Stomach (tissue), 4 donors: ENCODE measurements at regions not wholly inside any gene's neighbourhood (a gene's known extent, or its start where the extent isn't known, plus 50 kb on each side); places are given as distances from the start of the nearest gene placed in this dataset.

Experiments used
- EP300 ChIP-seq: sonication (generic); formaldehyde crosslinking; IDR thresholded peaks from one replicate; pipeline ENCODE4 v1.6.1; 2017; ENCODE audit warnings: antibody characterized with exemption
- POLR2A ChIP-seq, 4 donors: fragments of 450-650 bp; IDR thresholded peaks; one replicate each; pipeline ENCODE4 v1.6.1; 2016; ENCODE audit warnings: antibody characterized with exemption in 4 of 4, control low read depth in 2 of 4, mild to moderate bottlenecking in 1 of 4, moderate library complexity in 1 of 4
- TF ChIP-seq, protein P1 (sequence below), 7 experiments: fragments of 450-650 bp in 4 of 7; fragments of 200-600 bp in 3 of 7; sonication (generic) in 3 of 7; IDR thresholded peaks; one replicate each; pipeline ENCODE4 v1.5.1; 2016 to 2019; ENCODE audit warnings: antibody characterized with exemption in 7 of 7, control low read depth in 2 of 7, mild to moderate bottlenecking in 1 of 7

DNA sequence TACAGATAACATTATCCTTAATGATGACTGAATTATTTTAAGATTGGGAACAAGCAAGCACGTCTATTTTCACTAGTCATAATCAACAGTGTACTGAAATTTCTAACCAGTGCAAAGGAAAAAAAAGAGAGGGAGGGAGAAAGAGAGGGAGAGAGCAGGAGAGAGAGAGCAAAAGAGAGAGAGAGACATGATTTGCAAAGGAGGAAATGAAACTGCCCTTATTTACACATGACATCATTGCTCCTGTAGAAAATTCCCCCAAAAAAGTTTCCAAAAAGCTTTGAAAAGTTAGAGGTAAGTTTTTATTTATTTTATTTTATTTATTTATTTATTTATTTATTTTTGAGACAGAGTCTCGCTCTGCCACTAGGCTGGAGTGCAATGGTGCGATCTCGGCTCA is 355.3 kb upstream of the CELF4 start:
- TF ChIP-seq, protein P1, sequence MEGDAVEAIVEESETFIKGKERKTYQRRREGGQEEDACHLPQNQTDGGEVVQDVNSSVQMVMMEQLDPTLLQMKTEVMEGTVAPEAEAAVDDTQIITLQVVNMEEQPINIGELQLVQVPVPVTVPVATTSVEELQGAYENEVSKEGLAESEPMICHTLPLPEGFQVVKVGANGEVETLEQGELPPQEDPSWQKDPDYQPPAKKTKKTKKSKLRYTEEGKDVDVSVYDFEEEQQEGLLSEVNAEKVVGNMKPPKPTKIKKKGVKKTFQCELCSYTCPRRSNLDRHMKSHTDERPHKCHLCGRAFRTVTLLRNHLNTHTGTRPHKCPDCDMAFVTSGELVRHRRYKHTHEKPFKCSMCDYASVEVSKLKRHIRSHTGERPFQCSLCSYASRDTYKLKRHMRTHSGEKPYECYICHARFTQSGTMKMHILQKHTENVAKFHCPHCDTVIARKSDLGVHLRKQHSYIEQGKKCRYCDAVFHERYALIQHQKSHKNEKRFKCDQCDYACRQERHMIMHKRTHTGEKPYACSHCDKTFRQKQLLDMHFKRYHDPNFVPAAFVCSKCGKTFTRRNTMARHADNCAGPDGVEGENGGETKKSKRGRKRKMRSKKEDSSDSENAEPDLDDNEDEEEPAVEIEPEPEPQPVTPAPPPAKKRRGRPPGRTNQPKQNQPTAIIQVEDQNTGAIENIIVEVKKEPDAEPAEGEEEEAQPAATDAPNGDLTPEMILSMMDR (IDR thresholded peaks at IDR 0.05): no peak
- TF ChIP-seq POLR2A (IDR thresholded peaks at IDR 0.05) (no peak), EP300 (no peak)
